ENCODE measurements at regions not wholly inside any gene's neighbourhood (a gene's known extent, or its start where the extent isn't known, plus 50 kb on each side); places are given as distances from the start of the nearest gene placed in this dataset.
"Not testable (repeated sequence)": the region's sequence is repeated elsewhere in the genome, so short reads cannot be mapped to it uniquely, and the experiment has no call there.

DNA sequence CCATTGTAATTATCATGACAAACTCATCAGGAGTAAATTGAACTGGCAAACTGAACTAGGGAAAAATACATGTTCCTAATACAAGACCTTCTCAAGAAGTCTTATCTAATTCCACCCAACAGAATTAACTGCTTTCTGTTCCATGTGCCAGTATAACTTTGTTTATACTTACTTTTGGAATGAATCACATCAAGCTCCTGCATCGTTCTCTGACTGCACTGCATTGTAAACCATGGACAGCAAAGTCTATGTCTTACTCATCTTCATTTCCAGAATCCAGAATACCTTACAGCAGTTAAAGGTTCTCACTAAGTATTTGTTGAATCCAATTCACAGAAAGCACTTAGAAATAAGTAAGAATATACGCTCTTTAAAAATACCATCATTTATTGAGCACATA is 102.8 kb downstream of the PLK2 start:
- DNase-seq = peak; percentile 34

- no peak for DNase-seq
Observed at GRCh38 chr5:58356662-58357061, 103.2 kb downstream of the PLK2 start.

- DNase-seq = no peak
Observed at GRCh38 chr5:58354827-58355226, 105.1 kb downstream of the PLK2 start.

GRCh38 chr5:58353992-58354391 is 105.9 kb downstream of the PLK2 start:
- DNase-seq = no peak

- no peak for DNase-seq
Observed at GRCh38 chr5:58351190-58351589, 108.7 kb downstream of the PLK2 start.

DNA sequence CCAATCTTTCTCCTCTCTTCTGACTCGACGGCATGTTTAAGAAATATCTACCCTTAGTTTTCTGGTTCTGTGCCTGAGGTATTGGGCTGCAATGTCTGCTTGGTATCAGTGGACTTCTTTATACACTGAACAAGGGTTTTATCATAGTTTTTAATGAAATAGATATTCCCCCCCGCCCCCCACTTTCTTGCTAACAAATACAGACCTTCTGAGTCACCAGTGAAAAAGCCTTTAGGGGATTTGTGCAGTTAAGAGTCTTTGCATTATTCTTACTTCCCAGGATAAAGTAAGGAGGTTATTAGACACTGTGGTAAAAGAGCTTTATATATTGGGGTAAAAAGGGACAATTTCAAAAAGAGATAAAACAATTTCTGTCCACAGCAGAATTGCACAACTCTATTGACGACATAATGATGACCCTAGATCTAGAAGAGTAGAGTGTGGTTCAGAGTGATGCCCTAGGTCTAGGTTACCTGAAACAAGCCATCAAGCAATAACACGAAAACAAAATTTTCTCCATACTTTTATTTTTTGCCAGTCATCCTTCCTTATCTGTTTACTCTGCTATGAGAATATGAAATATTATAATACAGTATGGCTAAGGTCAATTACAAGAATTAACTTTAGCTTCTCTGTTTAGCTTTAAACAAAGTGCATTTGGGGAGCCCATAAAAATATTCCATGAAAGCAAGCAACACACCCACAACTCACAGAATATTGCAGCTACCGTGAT is 110.7 kb downstream of the PLK2 start:
- DNase-seq = peak; percentile 56

DNA sequence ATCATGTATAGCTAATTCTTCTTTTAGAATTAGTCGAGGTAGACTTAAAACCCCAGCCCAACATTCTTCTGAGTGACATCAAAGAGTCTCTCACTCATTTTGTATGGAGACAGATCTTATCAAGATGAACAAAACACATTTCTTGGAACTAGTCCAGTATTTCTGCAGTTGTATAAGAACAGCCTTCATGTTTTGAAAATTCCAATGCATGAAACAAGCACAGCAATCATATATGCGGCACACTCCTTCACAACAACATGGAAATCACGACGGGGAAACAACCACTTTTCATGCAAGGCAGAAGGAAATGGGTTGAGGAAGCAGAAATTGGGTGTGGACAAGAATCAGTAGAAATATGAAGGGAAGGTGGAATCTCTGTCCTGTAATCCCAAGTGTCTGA is 113.8 kb downstream of the PLK2 start:
- DNase-seq = no peak

DNA sequence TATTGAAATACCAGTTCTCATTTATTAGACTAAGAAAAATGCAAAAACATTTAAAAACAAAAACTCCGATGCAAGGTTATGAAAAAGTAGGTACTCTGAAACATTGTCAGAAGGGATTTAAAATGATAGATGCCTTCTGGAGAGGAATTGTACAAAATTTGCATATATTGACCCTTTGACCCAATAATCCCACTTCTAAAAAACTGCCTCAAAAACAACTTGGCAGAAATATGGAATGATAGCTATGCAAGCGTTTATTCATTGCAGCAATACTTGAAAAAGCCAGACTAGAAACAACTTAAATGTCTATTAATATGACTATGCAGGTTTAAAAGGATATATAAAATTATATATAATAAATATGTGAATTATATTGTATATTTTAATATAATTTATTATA is 118.4 kb downstream of the PLK2 start:
- DNase-seq = no peak

- peak; percentile 10 for DNase-seq
Observed at GRCh38 chr5:58335518-58335917, 124.4 kb downstream of the PLK2 start.

DNA sequence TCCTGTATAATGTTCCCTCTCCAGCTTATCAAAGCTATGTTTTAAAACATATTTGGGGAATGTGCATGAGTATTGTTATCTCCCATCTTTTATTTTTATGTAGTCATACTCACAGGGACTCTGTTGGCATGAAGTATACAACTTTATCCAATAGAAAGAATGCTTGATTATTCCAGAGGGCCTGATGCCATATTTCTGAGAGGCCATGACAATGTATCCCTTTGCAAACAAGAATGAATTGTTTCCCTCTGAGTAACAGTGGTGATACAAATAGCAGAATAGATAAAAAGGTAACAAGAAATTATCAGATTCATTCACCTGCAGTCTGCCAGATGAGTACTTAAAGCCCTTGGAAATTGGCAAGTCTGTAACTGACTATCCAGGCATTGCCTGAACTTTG is 125.9 kb downstream of the PLK2 start:
- no peak for DNase-seq

DNA sequence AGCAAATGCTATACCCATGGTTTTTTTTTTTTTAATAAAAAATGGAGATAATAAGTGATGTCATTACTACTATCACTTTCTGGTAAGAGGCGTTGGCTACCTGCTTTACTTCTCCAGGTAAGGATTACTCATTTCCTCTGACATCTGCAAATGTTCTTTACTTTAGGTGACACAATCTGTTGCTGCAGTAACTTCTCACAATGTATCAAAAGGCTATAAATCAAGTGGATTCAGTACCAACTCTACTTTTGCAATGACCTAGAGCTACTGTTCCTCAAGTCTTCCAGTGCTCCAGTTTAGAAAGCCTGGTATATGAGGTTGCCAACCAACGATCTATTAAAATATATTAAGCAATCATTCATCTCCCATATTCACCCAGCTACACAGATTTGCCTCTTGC is 129.1 kb downstream of the PLK2 start:
- no peak for DNase-seq

DNA sequence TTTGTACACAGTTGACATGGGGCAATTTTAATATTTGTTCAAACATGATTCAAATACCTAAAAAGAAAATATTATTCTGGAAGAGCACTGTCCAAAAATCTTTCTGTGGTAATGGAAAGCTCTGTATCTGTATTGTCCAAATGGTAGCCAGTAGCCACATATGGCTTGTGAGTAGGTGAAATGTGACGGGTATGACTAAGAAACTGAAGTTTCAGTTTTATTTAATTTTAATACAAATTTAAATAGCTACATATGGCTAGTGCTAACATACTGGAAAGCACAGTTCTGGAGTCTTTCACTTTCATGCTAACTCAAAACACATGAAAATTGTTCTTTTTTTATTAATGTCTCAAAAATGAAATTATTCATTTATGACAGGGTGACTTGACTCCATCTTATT is 132.6 kb downstream of the PLK2 start:
- DNase-seq = no peak

DNA sequence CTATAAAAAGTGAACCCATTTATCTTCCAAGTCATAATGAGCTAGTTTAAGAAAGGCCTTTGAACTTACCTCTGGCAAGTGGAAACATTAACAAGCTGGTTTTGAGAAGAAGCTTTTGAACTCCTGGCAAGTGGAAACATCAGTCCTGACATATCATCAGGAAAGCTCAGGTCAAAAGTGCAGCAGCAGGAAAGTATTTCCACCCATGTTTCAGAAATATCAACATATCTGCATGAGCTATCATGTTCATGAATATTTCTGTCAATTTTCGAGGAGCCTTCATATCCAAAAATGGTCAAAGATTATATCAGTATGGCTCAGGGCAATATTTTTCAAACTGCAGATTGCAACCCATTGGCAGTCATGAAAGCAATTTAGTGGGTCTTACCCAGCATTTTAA is 133.9 kb downstream of the PLK2 start:
- no peak for DNase-seq

DNA sequence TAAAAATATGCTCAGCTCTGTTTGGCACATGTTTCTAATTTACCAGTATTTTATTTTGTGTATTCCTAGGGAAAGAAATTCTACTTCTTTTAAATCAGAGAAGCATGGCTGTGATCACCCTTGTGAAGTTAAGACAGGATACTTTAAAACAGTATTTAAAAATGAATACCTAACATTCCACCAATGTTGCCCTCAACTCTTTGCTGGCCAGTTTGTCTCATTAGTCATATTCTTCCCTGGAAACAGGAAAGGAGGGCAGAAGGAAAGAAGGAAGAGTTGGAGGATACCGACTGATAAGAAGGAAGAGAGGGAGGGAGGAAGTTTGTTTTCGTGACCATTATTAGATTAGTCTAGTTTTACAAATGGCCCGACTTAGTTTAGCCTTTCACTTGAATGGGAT is 137.4 kb downstream of the PLK2 start:
- peak; percentile 80 for DNase-seq

DNA sequence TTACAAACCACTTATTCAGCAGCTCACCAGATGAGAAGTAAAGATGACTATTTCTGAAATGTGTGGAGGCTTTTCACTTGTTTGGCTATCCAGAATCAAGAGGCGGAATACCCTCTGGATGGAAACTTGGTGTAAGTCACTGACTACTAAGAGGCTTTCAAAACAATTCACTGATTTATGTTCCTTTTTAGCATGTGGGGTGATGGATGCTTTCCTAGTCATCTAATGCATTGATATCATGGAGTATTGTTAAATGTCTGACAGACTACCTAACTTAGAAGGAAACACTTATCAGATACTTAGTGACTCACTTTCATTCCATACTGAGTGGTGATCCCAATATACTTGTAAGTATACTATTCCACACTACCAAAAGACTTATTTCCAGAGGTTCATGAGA is 141.4 kb downstream of the PLK2 start:
- peak; percentile 59 for DNase-seq

DNA sequence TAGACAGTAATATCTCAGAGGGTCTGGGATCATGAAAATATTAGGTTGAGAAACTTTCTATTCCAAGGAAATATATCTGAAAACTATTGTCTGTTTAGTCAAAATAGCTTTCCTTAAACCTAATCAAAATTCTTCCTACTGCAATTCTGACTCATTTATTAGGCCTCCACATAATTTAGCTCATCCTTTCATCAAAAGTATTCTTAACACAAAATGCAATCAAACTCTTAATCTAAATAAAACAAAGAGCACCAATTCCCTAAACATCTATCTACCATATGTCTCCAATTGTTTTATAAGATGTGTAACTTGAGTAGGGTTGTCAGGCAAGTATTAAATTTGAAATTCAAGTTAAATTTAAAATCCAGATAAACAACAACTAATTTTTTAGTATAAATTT is 142.1 kb downstream of the PLK2 start:
- DNase-seq = peak; percentile 34

- no peak for DNase-seq
Observed at GRCh38 chr5:58317009-58317408, 142.9 kb downstream of the PLK2 start.

DNA sequence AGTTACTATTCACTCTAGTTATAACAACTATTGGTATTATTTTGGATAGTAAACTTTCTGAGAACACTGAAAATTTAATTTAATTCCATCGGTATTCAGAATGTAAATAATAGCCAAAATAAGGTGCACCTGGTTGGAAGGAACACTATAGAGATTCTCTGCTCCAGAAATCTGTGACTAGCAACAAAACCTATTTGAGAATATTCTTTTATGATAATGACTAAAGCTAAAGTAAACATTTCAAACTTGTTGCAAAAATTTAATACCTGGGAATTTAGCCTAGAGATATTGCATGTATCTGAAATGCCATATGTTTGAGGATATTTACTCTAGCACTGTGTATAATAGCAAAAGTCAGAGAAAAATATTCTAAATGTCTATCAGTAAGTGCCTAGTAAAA is 144.1 kb downstream of the PLK2 start:
- DNase-seq = no peak

- DNase-seq = no peak
Observed at GRCh38 chr5:58314356-58315210, 145.3 kb downstream of the PLK2 start.

GRCh38 chr5:58312299-58312698 is 147.6 kb downstream of the PLK2 start:
- no peak for DNase-seq

DNA sequence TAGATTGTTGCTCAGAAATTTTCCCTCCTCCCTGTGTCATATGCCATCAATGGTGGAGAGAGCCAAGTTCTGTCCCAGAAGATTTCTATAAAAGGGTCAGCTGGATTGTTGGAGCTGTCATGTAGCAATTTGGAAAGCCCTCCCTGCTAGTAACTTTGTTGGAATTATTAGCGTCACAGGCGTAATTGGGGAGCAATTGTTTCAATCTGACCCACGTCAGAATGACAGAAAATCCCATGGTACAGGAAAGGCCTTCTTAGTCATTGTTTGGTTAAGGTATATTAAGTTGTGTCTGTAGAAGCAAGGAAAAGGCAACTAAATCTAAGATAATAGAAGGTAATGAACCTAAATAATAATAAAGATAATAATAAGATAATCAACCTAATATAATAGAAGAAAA is 148.4 kb downstream of the PLK2 start:
- no peak for DNase-seq

DNA sequence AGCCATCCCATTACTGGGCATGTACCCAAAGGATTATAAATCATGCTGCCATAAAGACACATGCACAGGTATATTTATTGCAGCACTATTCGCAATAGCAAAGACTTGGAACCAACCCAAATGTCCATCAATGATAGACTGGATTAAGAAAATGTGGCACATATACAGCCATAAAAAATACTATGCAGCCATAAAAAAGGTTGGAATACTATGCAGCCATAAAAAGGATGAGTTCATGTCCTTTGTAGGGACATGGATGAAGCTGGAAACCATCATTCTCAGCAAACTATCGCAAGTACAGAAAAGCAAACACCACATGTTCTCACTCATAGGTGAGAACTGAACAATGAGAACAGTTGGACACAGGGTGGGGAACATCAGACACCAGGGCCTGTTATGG is 151.5 kb downstream of the PLK2 start:
- DNase-seq = not testable (repeated sequence)

DNA sequence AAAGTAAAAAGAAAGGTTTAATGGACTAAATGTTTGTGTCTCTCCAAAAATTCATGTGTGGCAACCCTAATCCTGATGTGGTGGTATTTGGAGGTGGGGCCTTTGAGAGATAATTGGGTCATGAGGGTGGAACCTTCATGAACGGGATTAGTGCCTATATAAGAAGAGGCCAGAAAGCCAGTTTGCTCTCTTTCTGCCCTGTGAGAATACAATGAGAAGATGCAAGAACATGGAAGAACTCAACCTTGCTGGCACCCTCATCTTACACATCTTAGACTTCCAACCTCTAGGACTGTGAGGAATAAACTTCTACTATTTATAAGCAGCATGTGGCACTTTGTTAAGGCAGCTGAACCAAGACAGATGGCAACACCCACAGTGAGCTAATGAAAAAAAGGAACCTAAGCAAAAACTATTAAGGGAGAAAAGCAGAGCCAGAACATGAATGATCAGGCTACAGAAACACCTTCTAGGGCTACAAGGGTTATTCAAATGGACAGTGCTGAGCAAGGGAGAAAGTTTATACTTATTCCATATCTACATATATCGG is 159.5 kb downstream of the PLK2 start:
- DNase-seq = no peak

GRCh38 chr5:58299256-58299655 is 160.6 kb downstream of the PLK2 start:
- no peak for DNase-seq

Data from EL (cell line).